IPS DF 6.9 (cell line): ENCODE measurements at regions not wholly inside any gene's neighbourhood (a gene's known extent, or its start where the extent isn't known, plus 50 kb on each side); places are given as distances from the start of the nearest gene placed in this dataset.
"Not testable (repeated sequence)": the region's sequence is repeated elsewhere in the genome, so short reads cannot be mapped to it uniquely, and the experiment has no call there.

Experiments
- DNase-seq: peaks from one replicate; pipeline ENCODE4 v3.0.0-alpha.2; 2013; ENCODE audit warnings: low read depth, low spot score
- H3K27ac ChIP-seq: one replicate; pipeline ENCODE4 v1.5.1; 2013; ENCODE audit warnings: low read length, control low read depth
- H3K27me3 ChIP-seq: 2 replicates; pipeline ENCODE4 v1.6.1; 2013; ENCODE audit warnings: mild to moderate bottlenecking, low read length; ENCODE audit not compliant: control insufficient read depth, insufficient read depth
- H3K36me3 ChIP-seq: 2 replicates; pipeline ENCODE4 v1.6.1; 2013; ENCODE audit warnings: low read length; ENCODE audit not compliant: control insufficient read depth, insufficient read depth
- H3K4me1 ChIP-seq: 2 replicates; pipeline ENCODE4 v1.6.1; 2013; ENCODE audit warnings: low read length; ENCODE audit not compliant: control insufficient read depth, insufficient read depth
- H3K4me3 ChIP-seq: 2 replicates; pipeline ENCODE4 v1.5.1; 2013; ENCODE audit warnings: mild to moderate bottlenecking, low read length
- H3K9me3 ChIP-seq: 2 replicates; pipeline ENCODE4 v1.6.1; 2013; ENCODE audit warnings: low read length, inconsistent platforms; ENCODE audit not compliant: control insufficient read depth, insufficient read depth
- WGBS: extraction: QIAGEN DNeasy Blood & Tissue Kit; methylation state at CpG from one replicate; pipeline ENCODE4 v1.1.7; 2013; ENCODE audit warnings: mixed read lengths, missing lambda C conversion rate; ENCODE audit not compliant: insufficient read length, insufficient coverage; 5-methylcytosine and 5-hydroxymethylcytosine counted together

DNA sequence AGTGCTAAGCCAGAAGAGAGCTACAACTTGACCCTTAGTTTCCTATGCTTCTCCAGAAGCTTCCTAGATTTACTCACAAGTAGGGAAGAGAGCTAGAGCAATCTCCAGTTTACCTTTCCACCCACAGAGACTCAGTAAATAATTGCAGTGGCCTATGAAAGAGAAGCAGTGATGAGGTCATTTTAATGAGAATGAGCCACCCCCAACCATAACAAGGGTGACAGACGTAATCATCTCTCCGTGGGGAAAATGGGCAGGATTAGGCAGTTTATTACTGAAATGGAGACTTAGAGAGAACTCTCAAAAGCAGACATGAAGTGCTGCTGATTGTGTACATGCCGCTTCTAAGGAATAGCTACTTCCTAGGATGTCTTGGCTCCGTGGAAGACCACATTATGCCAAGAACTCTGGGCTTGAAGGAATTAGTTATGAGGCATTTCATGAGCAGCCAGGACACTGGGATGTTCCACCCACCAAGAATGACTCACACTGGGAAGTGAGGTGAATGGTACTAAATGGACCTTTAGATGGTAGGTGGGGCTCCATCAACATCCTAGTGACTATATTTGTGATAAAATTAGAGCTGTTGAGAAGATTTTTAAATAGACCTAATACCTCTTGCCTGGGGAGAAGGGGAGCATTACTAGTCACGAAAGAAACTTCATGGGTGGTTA lies 160.9 kb downstream of the EDEM1 start:
- Histone ChIP-seq H3K36me3 (no peaks in the 10 kb centered on the region), H3K9me3 (no peaks in the 10 kb centered on the region; the same call in 1 of the 2 replicates), H3K4me3 (no peak overlapping the region), H3K27ac (no peak overlapping the region), H3K27me3 (no peaks in the 10 kb centered on the region), H3K4me1 (no peaks in the 10 kb centered on the region)
- DNase-seq = no peak
- WGBS = no CpG with 5 or more reads among the region's 5 CpGs

DNA sequence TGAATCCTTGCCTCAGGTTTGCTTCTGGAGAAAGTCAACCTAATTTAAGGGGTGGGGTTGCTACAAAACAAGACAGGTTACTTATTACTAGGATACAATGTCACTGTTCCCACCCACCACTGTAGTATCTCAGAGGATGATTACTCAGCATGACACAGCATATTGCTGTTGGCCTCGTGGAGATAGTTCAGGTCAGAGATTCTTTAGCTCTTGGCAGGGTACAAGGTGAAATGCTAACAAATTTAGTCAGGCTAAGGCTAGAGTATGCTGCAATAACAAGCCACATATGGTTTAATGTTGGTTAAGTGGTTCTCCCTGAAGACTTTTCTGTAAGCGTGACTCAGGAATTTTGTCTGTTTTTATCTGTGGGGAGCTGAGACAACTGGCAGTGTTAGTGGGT lies 161.8 kb downstream of the EDEM1 start:
- Histone ChIP-seq H3K4me3 (no peak overlapping the region), H3K27ac (no peak overlapping the region), H3K36me3 (no peaks in the 10 kb centered on the region), H3K27me3 (no peaks in the 10 kb centered on the region), H3K9me3 (no peaks in the 10 kb centered on the region; the same call in 1 of the 2 replicates), H3K4me1 (no peaks in the 10 kb centered on the region)
- DNase-seq = no peak
- WGBS = no CpG with 5 or more reads among the region's 2 CpGs

DNA sequence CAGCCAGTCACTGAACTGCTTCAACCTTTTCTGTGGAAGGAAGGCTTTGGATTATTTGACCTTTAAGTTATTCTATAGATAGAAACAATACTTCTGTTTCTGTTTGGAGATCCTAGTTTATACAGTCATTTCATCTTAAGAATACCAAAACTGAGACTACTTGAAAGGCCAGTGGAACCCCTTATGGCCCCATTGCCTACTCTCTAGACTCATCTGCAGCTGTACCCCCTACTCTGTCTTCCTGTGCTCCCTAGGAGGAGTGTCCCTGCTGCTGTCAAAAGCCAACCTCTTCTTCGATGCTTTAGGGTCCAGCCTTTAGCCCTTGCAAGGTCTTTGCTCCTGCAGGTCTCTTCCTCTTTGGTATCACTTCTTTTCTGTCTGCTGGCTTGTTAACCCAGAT lies 169.6 kb downstream of the EDEM1 start:
- no peaks in the 10 kb centered on the region for H3K36me3 ChIP-seq
- H3K27ac ChIP-seq = no peak overlapping the region
- no peak overlapping the region for H3K4me3 ChIP-seq
- H3K9me3 ChIP-seq = no peaks in the 10 kb centered on the region; the same call in 1 of the 2 replicates
- WGBS = no CpG with 5 or more reads among the region's 1 CpG
- H3K27me3 ChIP-seq = no peaks in the 10 kb centered on the region
- H3K4me1 ChIP-seq = no peaks in the 10 kb centered on the region
- no peak for DNase-seq

DNA sequence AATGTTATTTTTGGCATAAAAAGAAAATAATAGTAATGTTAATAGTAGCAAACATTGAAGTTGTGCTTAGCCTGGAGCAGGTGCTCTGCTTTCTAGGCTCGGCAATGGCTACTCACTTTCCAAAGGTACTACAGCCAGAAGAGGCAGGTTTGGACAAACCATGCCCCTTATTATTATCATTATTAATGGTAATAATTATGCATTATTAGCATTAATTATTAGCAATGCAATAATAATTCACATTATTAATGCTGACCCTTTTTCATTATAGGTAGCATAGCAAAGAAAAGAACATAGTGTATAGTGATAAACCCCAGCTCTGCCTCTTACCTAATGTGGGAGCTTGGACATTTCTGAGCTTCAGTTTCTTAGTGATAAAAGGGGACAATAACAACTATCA lies 171.4 kb downstream of the EDEM1 start:
- Histone ChIP-seq H3K27me3 (no peaks in the 10 kb centered on the region), H3K9me3 (no peaks in the 10 kb centered on the region; the same call in 1 of the 2 replicates), H3K4me3 (no peak overlapping the region), H3K36me3 (no peaks in the 10 kb centered on the region), H3K4me1 (no peaks in the 10 kb centered on the region), H3K27ac (no peak overlapping the region)
- DNase-seq = no peak
- no CpG with 5 or more reads among the region's 1 CpG for WGBS

DNA sequence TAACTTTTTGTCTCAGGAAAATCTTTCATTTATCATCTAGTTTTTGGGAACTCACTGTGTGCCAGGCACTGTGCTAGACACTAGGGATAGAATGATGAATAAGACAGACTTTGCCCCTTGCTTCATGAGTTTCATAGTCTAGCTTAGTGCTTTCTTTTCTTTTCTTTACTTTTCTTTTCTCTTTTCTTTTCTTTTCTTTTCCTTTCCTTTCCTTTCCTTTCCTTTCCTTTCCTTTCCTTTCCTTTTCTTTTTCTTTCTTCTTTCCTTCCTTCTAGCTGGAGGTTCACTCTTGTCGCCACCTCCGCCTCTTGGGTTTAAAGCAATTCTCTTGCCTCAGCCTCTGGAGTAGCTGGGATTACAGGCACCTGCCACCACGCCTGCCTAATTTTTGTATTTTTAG lies 172.9 kb downstream of the EDEM1 start:
- WGBS = no CpG with 5 or more reads among the region's 3 CpGs
- no peaks in the 10 kb centered on the region for H3K4me1 ChIP-seq
- no peak for DNase-seq
- H3K9me3 ChIP-seq = no peaks in the 10 kb centered on the region; the same call in 1 of the 2 replicates
- no peak overlapping the region for H3K27ac ChIP-seq
- no peaks in the 10 kb centered on the region for H3K36me3 ChIP-seq
- no peaks in the 10 kb centered on the region for H3K27me3 ChIP-seq
- no peak overlapping the region for H3K4me3 ChIP-seq

DNA sequence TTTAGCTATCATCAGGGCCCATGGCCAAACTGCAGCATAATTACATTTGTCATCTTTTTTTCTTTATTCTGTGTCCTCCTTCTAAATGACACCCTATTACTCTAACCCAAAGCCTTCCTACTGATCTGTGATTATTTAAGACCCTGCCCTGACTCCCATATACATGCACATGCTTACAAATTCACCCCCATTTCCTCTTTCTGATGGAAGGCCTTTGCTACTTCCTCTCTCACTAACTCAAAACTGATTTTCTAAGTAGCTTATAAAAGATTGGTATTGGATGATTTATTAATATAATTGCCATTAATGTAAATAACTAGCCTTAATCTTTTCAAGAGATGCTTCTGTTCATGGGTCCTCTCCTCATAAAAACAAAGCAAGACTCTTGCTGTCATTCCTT lies 179.2 kb downstream of the EDEM1 start:
- H3K27me3 ChIP-seq = no peaks in the 10 kb centered on the region
- H3K27ac ChIP-seq = no peak overlapping the region
- no peaks in the 10 kb centered on the region for H3K4me1 ChIP-seq
- H3K4me3 ChIP-seq = no peak overlapping the region
- no peaks in the 10 kb centered on the region for H3K36me3 ChIP-seq
- H3K9me3 ChIP-seq = no peaks in the 10 kb centered on the region; the same call in 1 of the 2 replicates
- no peak for DNase-seq

DNA sequence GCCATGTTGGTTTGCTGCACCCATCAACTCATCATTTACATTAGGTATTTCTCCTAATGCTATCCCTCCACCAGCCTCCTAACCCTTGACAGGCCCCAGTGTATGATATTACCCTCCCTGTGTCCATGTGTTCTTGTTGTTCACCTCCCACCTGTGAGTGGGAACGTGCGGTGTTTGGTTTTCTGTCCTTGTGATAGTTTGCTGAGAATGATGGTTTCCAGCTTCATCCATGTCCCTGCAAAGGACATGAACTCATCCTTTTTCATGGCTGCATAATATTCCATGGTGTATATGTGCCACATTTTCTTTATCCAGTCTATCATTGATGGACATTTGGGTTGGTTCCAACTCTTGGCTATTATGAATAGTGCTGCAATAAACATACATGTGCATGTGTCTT lies 184.0 kb downstream of the EDEM1 start:
- WGBS = no CpG with 5 or more reads among the region's 2 CpGs

DNA sequence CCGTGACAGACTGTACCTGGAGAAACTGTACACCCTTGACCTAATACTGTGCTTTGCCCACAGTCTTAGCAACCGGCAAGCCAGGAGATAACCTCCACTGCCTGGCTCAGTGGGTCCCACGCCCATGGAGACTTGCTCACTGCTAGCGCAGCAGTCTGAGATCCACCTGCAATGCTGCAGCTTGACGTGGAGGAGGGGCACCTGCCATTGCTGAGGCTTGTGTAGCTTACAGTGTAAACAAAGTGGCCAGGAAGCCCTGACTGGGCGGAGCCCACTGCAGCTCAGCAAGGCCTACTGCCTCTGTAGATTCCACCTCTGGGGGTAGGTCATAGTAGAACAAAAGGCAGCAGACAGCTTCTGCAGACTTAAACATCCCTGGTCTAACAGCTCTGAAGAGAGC lies 189.3 kb downstream of the EDEM1 start:
- no peaks in the 10 kb centered on the region for H3K36me3 ChIP-seq
- H3K9me3 ChIP-seq = no peaks in the 10 kb centered on the region
- H3K4me1 ChIP-seq = no peaks in the 10 kb centered on the region; the same call in 1 of the 2 replicates
- no CpG with 5 or more reads among the region's 6 CpGs for whole genome bisulfite sequencing
- H3K27ac ChIP-seq = no peak overlapping the region
- H3K4me3 ChIP-seq = no peak overlapping the region
- no peaks in the 10 kb centered on the region for H3K27me3 ChIP-seq
- no peak for DNase-seq

More for the DNA sequence above, 184.0 kb downstream of the EDEM1 start:
- H3K27ac ChIP-seq, H3K9me3 ChIP-seq, H3K4me3 ChIP-seq, H3K36me3 ChIP-seq, H3K4me1 ChIP-seq, H3K27me3 ChIP-seq, DNase-seq: not testable (repeated sequence)

DNA sequence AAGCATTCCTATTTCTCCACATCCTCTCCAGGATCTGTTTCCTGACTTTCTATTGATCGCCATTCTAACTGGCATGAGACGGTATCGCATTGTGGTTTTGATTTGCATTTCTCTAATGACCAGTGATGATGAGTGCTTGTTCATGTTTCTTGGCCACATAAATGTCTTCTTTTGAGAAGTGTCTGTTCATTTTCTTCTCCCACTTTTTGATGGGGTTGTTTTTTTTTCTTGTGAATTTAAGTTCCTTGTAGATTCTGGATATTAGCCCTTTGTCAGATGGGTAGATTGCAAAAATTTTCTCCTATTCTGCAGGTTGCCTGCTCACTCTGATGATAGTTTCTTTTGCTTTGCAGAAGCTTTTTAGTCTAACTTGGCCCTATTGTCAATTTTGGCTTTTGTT lies 191.8 kb downstream of the EDEM1 start:
- not testable (repeated sequence) for H3K27me3 ChIP-seq, H3K36me3 ChIP-seq, H3K4me1 ChIP-seq, DNase-seq, H3K4me3 ChIP-seq, H3K27ac ChIP-seq, H3K9me3 ChIP-seq
- no CpG with 5 or more reads among the region's 3 CpGs for WGBS

DNA sequence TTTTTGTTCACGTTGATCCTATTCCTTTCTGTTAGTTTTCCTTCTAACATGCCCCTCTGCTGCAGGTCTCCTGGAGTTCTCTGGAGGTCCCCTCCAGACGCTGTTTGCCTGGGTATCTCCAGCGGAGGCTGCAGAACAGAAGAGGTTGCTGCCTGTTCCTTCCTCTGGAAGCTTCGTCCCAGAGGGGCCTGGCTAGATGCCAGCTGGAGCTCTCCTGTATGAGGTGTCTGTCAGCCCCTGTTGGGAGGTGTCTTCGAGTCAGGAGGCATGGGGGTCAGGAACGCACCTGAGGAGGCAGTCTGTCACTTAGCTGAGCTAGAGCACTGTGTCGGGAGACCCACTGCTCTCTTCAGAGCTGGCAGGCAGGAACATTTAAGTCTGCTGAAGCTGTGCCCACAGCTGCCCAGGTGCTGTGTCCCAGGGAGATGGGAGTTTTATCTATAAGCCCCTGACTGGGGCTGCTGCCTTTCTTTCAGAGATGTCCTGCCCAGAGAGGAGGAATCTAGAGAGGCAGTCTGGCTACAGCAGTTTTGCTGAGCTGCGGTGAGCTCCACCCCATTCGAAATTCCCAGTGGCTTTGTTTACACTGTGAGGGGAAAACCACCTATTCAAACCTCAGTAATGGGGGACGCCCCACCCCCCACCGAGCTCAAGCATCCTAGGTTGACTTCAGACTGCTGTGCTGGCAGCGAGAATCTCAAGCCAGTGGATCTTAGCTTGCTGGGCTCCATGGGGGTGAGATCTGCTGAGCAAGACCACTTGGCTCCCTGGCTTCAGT lies 196.2 kb downstream of the EDEM1 start:
- H3K36me3 ChIP-seq, H3K4me3 ChIP-seq, H3K9me3 ChIP-seq, H3K27me3 ChIP-seq, H3K27ac ChIP-seq, DNase-seq, H3K4me1 ChIP-seq: not testable (repeated sequence)
- no CpG with 5 or more reads among the region's 12 CpGs for WGBS
